ENCODE measurements at regions not wholly inside any gene's neighbourhood (a gene's known extent, or its start where the extent isn't known, plus 50 kb on each side); places are given as distances from the start of the nearest gene placed in this dataset.

DNA sequence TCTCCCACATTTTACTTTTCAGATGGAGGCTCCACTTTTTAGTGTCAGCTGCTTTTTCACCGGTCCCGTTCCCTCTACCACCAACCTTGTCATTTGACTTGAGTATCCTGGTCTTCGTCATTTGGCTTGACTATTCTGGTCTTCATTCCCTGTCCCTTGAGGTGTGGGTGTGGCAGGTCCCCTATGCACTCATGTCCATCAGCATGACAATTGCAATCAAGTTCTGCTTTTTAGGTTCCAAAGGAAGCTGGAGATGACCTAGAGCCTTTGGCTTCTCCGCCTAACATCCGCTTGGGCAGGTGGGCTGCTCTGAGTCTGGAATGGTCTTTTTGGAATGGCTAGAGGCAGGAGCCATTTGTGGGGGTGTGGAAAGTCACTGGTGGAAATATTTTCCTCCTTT, 99.8 kb upstream of the MLN start:
- TF ChIP-seq, protein P1, sequence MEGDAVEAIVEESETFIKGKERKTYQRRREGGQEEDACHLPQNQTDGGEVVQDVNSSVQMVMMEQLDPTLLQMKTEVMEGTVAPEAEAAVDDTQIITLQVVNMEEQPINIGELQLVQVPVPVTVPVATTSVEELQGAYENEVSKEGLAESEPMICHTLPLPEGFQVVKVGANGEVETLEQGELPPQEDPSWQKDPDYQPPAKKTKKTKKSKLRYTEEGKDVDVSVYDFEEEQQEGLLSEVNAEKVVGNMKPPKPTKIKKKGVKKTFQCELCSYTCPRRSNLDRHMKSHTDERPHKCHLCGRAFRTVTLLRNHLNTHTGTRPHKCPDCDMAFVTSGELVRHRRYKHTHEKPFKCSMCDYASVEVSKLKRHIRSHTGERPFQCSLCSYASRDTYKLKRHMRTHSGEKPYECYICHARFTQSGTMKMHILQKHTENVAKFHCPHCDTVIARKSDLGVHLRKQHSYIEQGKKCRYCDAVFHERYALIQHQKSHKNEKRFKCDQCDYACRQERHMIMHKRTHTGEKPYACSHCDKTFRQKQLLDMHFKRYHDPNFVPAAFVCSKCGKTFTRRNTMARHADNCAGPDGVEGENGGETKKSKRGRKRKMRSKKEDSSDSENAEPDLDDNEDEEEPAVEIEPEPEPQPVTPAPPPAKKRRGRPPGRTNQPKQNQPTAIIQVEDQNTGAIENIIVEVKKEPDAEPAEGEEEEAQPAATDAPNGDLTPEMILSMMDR (IDR thresholded peaks at IDR 0.05), result no peak
- TF ChIP-seq POLR2A (IDR thresholded peaks at IDR 0.05), result no peak

All from lower leg skin (tissue), 3 donors.